Fibroblast of upper back skin (primary cell): ENCODE measurements at regions not wholly inside any gene's neighbourhood (a gene's known extent, or its start where the extent isn't known, plus 50 kb on each side); places are given as distances from the start of the nearest gene placed in this dataset.
A peak's percentile ranks its signal among the peaks of the same experiment; 100 is the strongest.
"Not testable (repeated sequence)": the region's sequence is repeated elsewhere in the genome, so short reads cannot be mapped to it uniquely, and the experiment has no call there.

Experiments used
- DNase-seq: peaks from one replicate; pipeline ENCODE4 v3.0.0-alpha.2; 2013

GRCh38 chr2:7432436-7432835 lies 515.2 kb downstream of the RNF144A start:
- no peak for DNase-seq

- DNase-seq: no peak
Observed at GRCh38 chr2:7436096-7436906, 519.1 kb downstream of the RNF144A start.

- no peak for DNase-seq
Observed at GRCh38 chr2:7437141-7437540, 519.9 kb downstream of the RNF144A start.

GRCh38 chr2:7437716-7438632 lies 520.8 kb downstream of the RNF144A start:
- no peak for DNase-seq

- DNase-seq: no peak
Observed at GRCh38 chr2:7438855-7439254, 521.6 kb downstream of the RNF144A start.

GRCh38 chr2:7440977-7441376 lies 523.8 kb downstream of the RNF144A start:
- no peak for DNase-seq

GRCh38 chr2:7441841-7442240 lies 524.6 kb downstream of the RNF144A start:
- not testable (repeated sequence) for DNase-seq

- DNase-seq: peak; percentile 55
Observed at GRCh38 chr2:7444626-7445025, 527.4 kb downstream of the RNF144A start.

- DNase-seq: no peak
Observed at GRCh38 chr2:7448578-7449264, 531.5 kb downstream of the RNF144A start.

- no peak for DNase-seq
Observed at GRCh38 chr2:7449298-7449697, 532.1 kb downstream of the RNF144A start.

- DNase-seq: no peak
Observed at GRCh38 chr2:7450188-7450832, 533.1 kb downstream of the RNF144A start.

- no peak for DNase-seq
Observed at GRCh38 chr2:7450833-7451190, 533.6 kb downstream of the RNF144A start.

GRCh38 chr2:7452110-7452876 lies 535.1 kb downstream of the RNF144A start:
- no peak for DNase-seq

GRCh38 chr2:7454592-7454991 lies 537.4 kb downstream of the RNF144A start:
- no peak for DNase-seq

- DNase-seq: no peak
Observed at GRCh38 chr2:7456762-7457161, 539.5 kb downstream of the RNF144A start.

GRCh38 chr2:7458066-7458465 lies 540.9 kb downstream of the RNF144A start:
- peak; percentile 33 for DNase-seq

GRCh38 chr2:7467782-7468447 lies 550.7 kb downstream of the RNF144A start:
- no peak for DNase-seq

GRCh38 chr2:7468448-7468828 lies 551.2 kb downstream of the RNF144A start:
- no peak for DNase-seq

GRCh38 chr2:7468955-7469354 lies 551.7 kb downstream of the RNF144A start:
- peak; percentile 50 for DNase-seq

- DNase-seq: no peak
Observed at GRCh38 chr2:7471185-7471584, 554.0 kb downstream of the RNF144A start.

- no peak for DNase-seq
Observed at GRCh38 chr2:7472465-7472864, 555.3 kb downstream of the RNF144A start.
